ENCODE measurements at regions not wholly inside any gene's neighbourhood (a gene's known extent, or its start where the extent isn't known, plus 50 kb on each side); places are given as distances from the start of the nearest gene placed in this dataset.

GRCh38 chr16:81174644-81175324 lies 63.7 kb upstream of the BCO1 start:
- no peak for TF ChIP-seq CTCF (IDR thresholded peaks at IDR 0.05)
- no peak for TF ChIP-seq EP300 (IDR thresholded peaks at IDR 0.05)
- no peak for TF ChIP-seq POLR2A (IDR thresholded peaks at IDR 0.05)

Data from suprapubic skin (tissue), 3 donors.